GM21423 (cell line): ENCODE measurements at regions not wholly inside any gene's neighbourhood (a gene's known extent, or its start where the extent isn't known, plus 50 kb on each side); places are given as distances from the start of the nearest gene placed in this dataset.

ENCODE experiments used
- ATAC-seq: cut with Tn5 transposase; IDR thresholded peaks from one replicate; pipeline ENCODE4 v1.9.1; 2021; ENCODE audit warnings: mild to moderate bottlenecking, moderate library complexity; ENCODE audit not compliant: unreplicated experiment

DNA sequence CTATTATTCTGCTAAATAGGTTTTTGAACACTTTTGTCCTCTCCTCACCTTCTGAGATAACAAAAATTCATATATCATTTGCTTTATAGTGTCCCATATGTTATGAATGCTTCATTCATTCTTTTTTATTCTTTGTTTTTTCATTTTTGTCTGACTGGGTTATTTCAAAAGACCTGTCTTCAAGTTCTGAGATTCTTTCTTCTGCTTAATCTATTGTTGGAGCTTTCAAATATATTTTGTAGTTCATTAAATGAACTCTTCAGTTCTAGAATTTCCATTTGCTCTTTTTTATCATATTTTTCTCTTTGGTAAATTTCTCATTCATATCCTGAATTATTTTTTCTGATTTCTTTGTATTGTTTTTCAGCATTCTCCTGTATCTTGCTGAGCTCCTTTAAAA lies 53.1 kb upstream of the SCIN start:
- ATAC-seq: no peak

DNA sequence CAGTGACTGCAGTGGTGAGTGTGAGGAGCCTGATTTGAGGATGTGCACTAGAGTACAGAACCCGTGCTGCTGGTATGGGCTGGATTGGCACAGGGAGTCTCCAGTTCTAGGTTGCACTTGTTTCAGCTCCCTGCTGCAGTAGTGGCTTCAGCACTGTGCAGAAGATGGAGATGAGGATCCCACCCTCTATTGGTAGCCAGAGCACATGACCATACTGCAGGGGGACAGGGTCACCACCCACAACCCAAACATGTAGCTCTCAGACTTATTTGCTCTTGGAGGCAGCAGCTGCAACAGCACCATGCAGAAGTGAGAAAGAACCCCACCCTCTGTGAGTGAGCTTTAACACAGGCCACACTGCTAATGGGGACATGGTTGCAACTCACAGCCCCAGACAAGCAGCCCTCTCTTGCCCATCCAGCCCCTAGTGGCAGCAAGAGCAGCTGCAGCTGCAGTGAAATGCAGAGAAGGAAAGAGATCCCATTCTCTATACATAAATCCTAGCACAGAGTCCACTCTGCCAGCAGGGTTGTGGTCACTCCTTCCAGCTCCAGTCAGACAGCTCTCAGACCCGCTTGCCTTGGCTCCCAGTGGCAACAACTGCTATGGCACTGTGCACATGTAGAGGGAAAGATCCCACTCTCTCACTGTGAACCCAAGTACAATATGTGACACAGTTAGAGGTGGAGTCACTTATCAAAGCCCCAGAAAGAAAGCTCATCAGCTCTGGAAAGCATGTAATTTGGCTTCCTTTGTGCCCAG lies 51.4 kb upstream of the SCIN start:
- ATAC-seq: peak; percentile 93

DNA sequence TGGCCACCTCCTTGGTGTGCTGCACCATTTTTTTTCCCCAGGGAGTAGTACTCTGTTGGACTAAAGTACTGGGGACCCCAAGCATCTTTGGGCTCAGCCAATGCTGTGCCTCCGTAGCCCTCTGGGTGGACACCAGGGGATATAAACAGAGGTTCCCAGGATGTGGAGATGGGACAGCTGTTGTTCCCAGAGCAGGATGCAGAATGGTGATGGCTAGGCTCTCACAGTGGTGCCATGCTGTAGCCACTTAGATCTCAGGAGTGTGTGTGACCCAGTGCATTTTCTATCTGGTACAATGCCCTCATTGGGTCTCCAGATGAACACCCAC lies 50.9 kb upstream of the SCIN start:
- no peak for ATAC-seq
